ENCODE measurements at regions not wholly inside any gene's neighbourhood (a gene's known extent, or its start where the extent isn't known, plus 50 kb on each side); places are given as distances from the start of the nearest gene placed in this dataset.
"Not testable (repeated sequence)": the region's sequence is repeated elsewhere in the genome, so short reads cannot be mapped to it uniquely, and the experiment has no call there.

GRCh38 chr2:45096996-45097395 lies 87.7 kb upstream of the SIX2 start:
- 95% methylated on average over 6 of the region's 6 CpGs for WGBS
- Histone ChIP-seq H3K4me1 (ENCODE audit: control insufficient read depth in 4 of 4, insufficient read depth in 4 of 4, low read length in 3 of 4) (no peaks in the 10 kb centered on the region), H3K27ac (ENCODE audit: low read depth in 1 of 2, low read length in 2 of 2) (no peak overlapping the region), H3K9me3 (ENCODE audit: control insufficient read depth in 4 of 4, low read length in 3 of 4) (no peaks in the 10 kb centered on the region), H3K36me3 (ENCODE audit: control insufficient read depth in 4 of 4, insufficient read depth in 3 of 4, low read depth in 1 of 4, low read length in 3 of 4) (no peaks in the 10 kb centered on the region), H3K4me3 (ENCODE audit: low read depth in 1 of 3, low read length in 3 of 3) (no peak overlapping the region), H3K27me3 (ENCODE audit: control insufficient read depth in 4 of 4, insufficient read depth in 4 of 4, low read length in 3 of 4) (peaks cover 0 to 3% (median 1%) of the 10 kb centered on the region in 4 donors), H3K9ac (ENCODE audit: low read depth in 1 of 2, low read length in 2 of 2) (no peak overlapping the region)
- TF ChIP-seq SP1 (IDR thresholded peaks at IDR 0.05): no peak
- TF ChIP-seq CTCF (IDR thresholded peaks at IDR 0.05; ENCODE audit: low read depth, low read length, missing input control): no peak
- TF ChIP-seq YY1 (IDR thresholded peaks at IDR 0.05): no peak
- TF ChIP-seq RAD21 (IDR thresholded peaks at IDR 0.05): no peak
- TF ChIP-seq ZBTB33 (IDR thresholded peaks at IDR 0.05): no peak
- TF ChIP-seq FOXA2 (IDR thresholded peaks at IDR 0.05): no peak
- TF ChIP-seq FOXA1 (IDR thresholded peaks at IDR 0.05): no peak
- no peak for TF ChIP-seq JUND (IDR thresholded peaks at IDR 0.05)
- no peak for TF ChIP-seq MAX (IDR thresholded peaks at IDR 0.05)
- no peak for TF ChIP-seq ATF3 (IDR thresholded peaks at IDR 0.05)
- no peak for TF ChIP-seq NR2F2 (IDR thresholded peaks at IDR 0.05)
- TF ChIP-seq GABPA (IDR thresholded peaks at IDR 0.05 in 1 of 2, conservative IDR thresholded peaks at IDR 0.05 in 1 of 2): no peak
- TF ChIP-seq RXRA (IDR thresholded peaks at IDR 0.05): no peak
- no peak for TF ChIP-seq TAF1 (conservative IDR thresholded peaks at IDR 0.05)
- no peak for TF ChIP-seq EGR1 (IDR thresholded peaks at IDR 0.05; ENCODE audit: low read depth in 2 of 2)
- no peak for TF ChIP-seq HNF4A (conservative IDR thresholded peaks at IDR 0.05)
- TF ChIP-seq HNF4G (IDR thresholded peaks at IDR 0.05): no peak
- DNase-seq (ENCODE audit: low spot score): no peak

GRCh38 chr2:45096038-45096437 lies 86.8 kb upstream of the SIX2 start:
- H3K4me3 ChIP-seq (ENCODE audit: low read depth in 1 of 3, low read length in 3 of 3); H3K27ac ChIP-seq (ENCODE audit: low read depth in 1 of 2, low read length in 2 of 2); H3K27me3 ChIP-seq (ENCODE audit: control insufficient read depth in 4 of 4, insufficient read depth in 4 of 4, low read length in 3 of 4); H3K9me3 ChIP-seq (ENCODE audit: control insufficient read depth in 4 of 4, low read length in 3 of 4); H3K4me1 ChIP-seq (ENCODE audit: control insufficient read depth in 4 of 4, insufficient read depth in 4 of 4, low read length in 3 of 4); H3K9ac ChIP-seq (ENCODE audit: low read depth in 1 of 2, low read length in 2 of 2); DNase-seq (ENCODE audit: low spot score); H3K36me3 ChIP-seq (ENCODE audit: control insufficient read depth in 4 of 4, insufficient read depth in 3 of 4, low read depth in 1 of 4, low read length in 3 of 4): not testable (repeated sequence)
- 92% methylated on average over 10 of the region's 10 CpGs for WGBS

GRCh38 chr2:45093663-45094062 lies 84.4 kb upstream of the SIX2 start:
- H3K4me3 ChIP-seq (ENCODE audit: low read depth in 1 of 3, low read length in 3 of 3): no peak overlapping the region
- 70% methylated on average over 6 of the region's 6 CpGs for WGBS
- no peak for DNase-seq (ENCODE audit: low spot score)
- H3K27ac ChIP-seq (ENCODE audit: low read depth in 1 of 2, low read length in 2 of 2): no peak overlapping the region
- H3K9ac ChIP-seq (ENCODE audit: low read depth in 1 of 2, low read length in 2 of 2): no peak overlapping the region
- H3K4me1 ChIP-seq (ENCODE audit: control insufficient read depth in 4 of 4, insufficient read depth in 4 of 4, low read length in 3 of 4): no peaks in the 10 kb centered on the region
- H3K36me3 ChIP-seq (ENCODE audit: control insufficient read depth in 4 of 4, insufficient read depth in 3 of 4, low read depth in 1 of 4, low read length in 3 of 4): no peaks in the 10 kb centered on the region
- H3K9me3 ChIP-seq (ENCODE audit: control insufficient read depth in 4 of 4, low read length in 3 of 4): no peaks in the 10 kb centered on the region
- H3K27me3 ChIP-seq (ENCODE audit: control insufficient read depth in 4 of 4, insufficient read depth in 4 of 4, low read length in 3 of 4): peaks cover 0 to 3% (median 1%) of the 10 kb centered on the region in 4 donors
- TF ChIP-seq REST (IDR thresholded peaks at IDR 0.05) (no peak), JUND (IDR thresholded peaks at IDR 0.05) (no peak), EGR1 (IDR thresholded peaks at IDR 0.05; ENCODE audit: low read depth in 2 of 2) (no peak), GABPA (IDR thresholded peaks at IDR 0.05 in 1 of 2, conservative IDR thresholded peaks at IDR 0.05 in 1 of 2) (no peak), SP1 (IDR thresholded peaks at IDR 0.05) (no peak), HNF4G (IDR thresholded peaks at IDR 0.05) (no peak), RXRA (IDR thresholded peaks at IDR 0.05) (no peak), FOXA1 (IDR thresholded peaks at IDR 0.05) (no peak), HNF4A (conservative IDR thresholded peaks at IDR 0.05) (no peak), RAD21 (IDR thresholded peaks at IDR 0.05) (no peak), YY1 (IDR thresholded peaks at IDR 0.05) (no peak), MAX (IDR thresholded peaks at IDR 0.05) (no peak), TAF1 (conservative IDR thresholded peaks at IDR 0.05) (no peak), FOXA2 (IDR thresholded peaks at IDR 0.05) (no peak), ZBTB33 (IDR thresholded peaks at IDR 0.05) (no peak)
